ENCODE measurements at regions not wholly inside any gene's neighbourhood (a gene's known extent, or its start where the extent isn't known, plus 50 kb on each side); places are given as distances from the start of the nearest gene placed in this dataset.

DNA sequence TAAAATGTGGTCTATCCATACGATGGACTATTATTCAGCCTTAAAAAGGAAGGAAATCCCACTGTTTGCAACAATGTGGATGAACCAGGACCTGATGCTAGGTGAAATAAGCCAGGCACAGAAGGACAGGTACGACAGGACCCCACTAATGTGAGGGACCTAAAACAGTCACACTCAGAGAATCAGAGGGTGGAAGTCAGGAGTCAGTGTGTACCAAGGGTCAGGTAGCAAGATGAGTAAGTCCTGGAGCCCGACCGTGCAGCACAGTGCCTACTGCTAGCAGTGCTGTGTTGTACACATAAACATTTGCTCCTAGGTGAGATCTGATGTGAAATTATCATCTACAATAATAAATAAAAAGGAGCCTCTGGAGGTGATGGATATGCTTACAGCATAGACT, 322.3 kb downstream of the GLRX3 start:
- TF ChIP-seq, protein P1, sequence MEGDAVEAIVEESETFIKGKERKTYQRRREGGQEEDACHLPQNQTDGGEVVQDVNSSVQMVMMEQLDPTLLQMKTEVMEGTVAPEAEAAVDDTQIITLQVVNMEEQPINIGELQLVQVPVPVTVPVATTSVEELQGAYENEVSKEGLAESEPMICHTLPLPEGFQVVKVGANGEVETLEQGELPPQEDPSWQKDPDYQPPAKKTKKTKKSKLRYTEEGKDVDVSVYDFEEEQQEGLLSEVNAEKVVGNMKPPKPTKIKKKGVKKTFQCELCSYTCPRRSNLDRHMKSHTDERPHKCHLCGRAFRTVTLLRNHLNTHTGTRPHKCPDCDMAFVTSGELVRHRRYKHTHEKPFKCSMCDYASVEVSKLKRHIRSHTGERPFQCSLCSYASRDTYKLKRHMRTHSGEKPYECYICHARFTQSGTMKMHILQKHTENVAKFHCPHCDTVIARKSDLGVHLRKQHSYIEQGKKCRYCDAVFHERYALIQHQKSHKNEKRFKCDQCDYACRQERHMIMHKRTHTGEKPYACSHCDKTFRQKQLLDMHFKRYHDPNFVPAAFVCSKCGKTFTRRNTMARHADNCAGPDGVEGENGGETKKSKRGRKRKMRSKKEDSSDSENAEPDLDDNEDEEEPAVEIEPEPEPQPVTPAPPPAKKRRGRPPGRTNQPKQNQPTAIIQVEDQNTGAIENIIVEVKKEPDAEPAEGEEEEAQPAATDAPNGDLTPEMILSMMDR (IDR thresholded peaks at IDR 0.05; ENCODE audit: insufficient read depth, low read length, poor library complexity, severe bottlenecking), result no peak
- H3K27me3 ChIP-seq (replicated peaks; ENCODE audit: control insufficient read depth, insufficient read depth, low read length), result no peaks in the 10 kb centered on the region
- no peak for DNase-seq (ENCODE audit: extremely low read depth, insufficient read length)
- no peaks in the 10 kb centered on the region for H3K36me3 ChIP-seq (ENCODE audit: control insufficient read depth, insufficient read depth, low read length)
- no peak overlapping the region for H3K4me3 ChIP-seq (replicated peaks; ENCODE audit: low read depth, low read length)

DNA sequence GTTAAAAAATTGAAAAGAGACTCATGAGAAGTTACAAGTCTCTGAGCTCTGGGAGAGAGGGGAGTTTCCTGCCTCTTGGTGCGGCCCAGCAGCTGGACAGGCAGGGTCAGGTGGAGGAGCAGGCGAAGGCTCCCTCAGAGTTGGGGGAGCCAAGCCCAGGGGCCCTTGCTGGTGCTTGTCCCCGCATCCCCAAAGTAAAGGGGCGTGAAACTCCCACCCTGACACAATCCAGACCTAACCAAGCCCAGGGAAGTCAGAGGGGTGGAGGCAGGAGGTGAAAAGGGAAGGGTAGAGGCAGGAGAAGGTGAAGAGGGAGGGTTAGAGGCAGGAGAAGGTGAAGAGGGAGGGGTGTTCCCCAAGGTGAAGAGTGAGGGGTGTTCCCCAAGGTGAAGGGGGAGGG, 322.8 kb downstream of the GLRX3 start:
- Histone ChIP-seq H3K27me3 (replicated peaks; ENCODE audit: control insufficient read depth, insufficient read depth, low read length) (no peaks in the 10 kb centered on the region), H3K4me3 (replicated peaks; ENCODE audit: low read depth, low read length) (no peak overlapping the region), H3K36me3 (ENCODE audit: control insufficient read depth, insufficient read depth, low read length) (no peaks in the 10 kb centered on the region)
- TF ChIP-seq, protein P1 (IDR thresholded peaks at IDR 0.05; ENCODE audit: insufficient read depth, low read length, poor library complexity, severe bottlenecking), result no peak
- DNase-seq (ENCODE audit: extremely low read depth, insufficient read length), result no peak

DNA sequence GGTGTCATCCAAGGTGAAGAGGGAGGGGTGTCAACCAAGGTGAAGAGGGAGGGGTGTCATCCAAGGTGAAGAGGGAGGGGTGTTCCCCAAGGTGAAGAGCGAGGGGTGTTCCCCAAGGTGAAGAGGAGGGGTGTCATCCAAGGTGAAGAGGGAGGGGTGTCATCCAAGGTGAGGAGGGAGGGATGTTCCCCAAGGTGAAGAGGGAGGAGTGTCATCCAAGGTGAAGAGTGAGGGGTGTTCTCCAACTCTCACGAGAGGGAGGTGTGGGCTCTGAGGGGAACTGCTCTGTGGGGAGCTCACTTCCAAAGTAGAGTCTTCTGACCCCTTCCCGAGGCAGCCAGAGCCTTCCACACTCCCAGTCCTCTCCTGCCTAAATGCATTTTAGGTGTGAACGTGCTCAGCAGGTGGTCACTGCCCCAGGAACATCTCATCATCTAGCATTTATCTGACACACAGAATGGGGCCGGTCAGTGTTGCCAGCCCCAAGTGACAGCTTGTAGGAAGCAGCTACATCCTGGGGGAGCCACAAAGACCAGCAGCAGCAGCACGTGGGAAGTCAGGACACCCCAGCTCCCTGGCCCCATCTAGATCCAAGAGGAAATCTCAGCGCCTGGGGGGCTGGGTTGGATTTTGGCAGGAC, 323.8 kb downstream of the GLRX3 start:
- H3K27me3 ChIP-seq (replicated peaks; ENCODE audit: control insufficient read depth, insufficient read depth, low read length), result no peaks in the 10 kb centered on the region
- H3K36me3 ChIP-seq (ENCODE audit: control insufficient read depth, insufficient read depth, low read length), result no peaks in the 10 kb centered on the region
- no peak for DNase-seq (ENCODE audit: extremely low read depth, insufficient read length)
- TF ChIP-seq, protein P1 (IDR thresholded peaks at IDR 0.05; ENCODE audit: insufficient read depth, low read length, poor library complexity, severe bottlenecking), result no peak
- no peak overlapping the region for H3K4me3 ChIP-seq (replicated peaks; ENCODE audit: low read depth, low read length)

DNA sequence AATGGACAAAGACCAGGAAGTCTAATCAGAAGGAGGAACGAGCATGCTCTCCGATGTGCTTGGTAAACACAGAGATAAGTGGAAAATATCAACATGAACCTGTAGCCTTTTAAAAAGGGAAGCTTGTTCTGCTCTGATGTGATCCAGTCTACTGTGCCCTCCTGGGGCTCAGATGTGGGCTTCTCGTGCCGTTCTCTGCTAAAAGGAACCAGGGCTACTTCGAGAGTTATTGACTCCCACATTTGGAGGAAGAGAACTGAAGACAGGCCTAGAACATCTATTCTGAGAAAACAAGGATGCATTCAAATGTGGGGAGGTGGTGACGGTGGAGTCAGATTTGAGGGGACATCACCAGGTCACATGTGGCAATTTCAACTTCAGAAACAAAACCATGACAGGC, 325.4 kb downstream of the GLRX3 start:
- Histone ChIP-seq H3K27me3 (replicated peaks; ENCODE audit: control insufficient read depth, insufficient read depth, low read length) (no peaks in the 10 kb centered on the region), H3K36me3 (ENCODE audit: control insufficient read depth, insufficient read depth, low read length) (no peaks in the 10 kb centered on the region), H3K4me3 (replicated peaks; ENCODE audit: low read depth, low read length) (no peak overlapping the region)
- TF ChIP-seq, protein P1 (IDR thresholded peaks at IDR 0.05; ENCODE audit: insufficient read depth, low read length, poor library complexity, severe bottlenecking), result no peak
- DNase-seq (ENCODE audit: extremely low read depth, insufficient read length), result no peak

DNA sequence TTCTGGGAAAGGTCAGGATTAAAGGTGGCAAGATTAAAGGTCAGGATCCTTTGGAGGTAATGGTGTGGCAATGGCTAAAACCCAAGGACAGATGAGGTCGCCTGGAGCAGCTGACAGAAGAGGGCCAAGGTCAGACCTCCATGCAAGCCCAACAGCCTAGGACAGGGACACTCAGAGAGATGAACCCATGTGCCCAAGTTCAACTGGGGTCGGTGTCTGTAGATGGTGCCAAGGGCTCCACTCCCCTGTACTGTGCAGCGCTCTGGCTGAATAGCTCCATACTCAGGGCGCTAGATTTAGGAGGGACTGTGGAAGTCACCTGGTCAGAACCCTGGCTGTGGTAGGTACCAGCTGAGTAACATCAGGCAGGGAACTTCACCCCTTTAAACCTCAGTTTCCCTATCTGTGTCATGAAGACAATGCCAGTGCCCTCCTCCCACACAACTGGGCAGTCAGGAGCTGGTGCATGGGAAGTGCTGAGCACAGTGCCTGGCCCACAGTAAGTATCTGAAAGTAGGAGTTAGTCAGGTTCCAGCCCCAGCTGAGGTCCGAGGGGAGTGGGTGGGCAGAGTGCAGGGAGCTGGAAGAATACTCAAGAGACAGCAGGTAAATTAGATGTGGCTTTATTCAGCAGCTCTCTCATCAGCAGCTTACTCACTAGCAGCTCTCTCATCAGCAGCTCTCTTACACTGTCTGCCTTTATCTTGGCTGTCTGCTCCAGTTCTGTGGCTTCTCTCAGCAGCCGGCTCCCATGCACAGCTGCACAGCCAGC, 327.1 kb downstream of the GLRX3 start:
- TF ChIP-seq, protein P1 (IDR thresholded peaks at IDR 0.05; ENCODE audit: insufficient read depth, low read length, poor library complexity, severe bottlenecking), result no peak
- DNase-seq (ENCODE audit: extremely low read depth, insufficient read length), result no peak
- no peaks in the 10 kb centered on the region for H3K36me3 ChIP-seq (ENCODE audit: control insufficient read depth, insufficient read depth, low read length)
- H3K4me3 ChIP-seq (replicated peaks; ENCODE audit: low read depth, low read length), result no peak overlapping the region
- no peaks in the 10 kb centered on the region for H3K27me3 ChIP-seq (replicated peaks; ENCODE audit: control insufficient read depth, insufficient read depth, low read length)
